ENCODE measurements at regions not wholly inside any gene's neighbourhood (a gene's known extent, or its start where the extent isn't known, plus 50 kb on each side); places are given as distances from the start of the nearest gene placed in this dataset.

DNA sequence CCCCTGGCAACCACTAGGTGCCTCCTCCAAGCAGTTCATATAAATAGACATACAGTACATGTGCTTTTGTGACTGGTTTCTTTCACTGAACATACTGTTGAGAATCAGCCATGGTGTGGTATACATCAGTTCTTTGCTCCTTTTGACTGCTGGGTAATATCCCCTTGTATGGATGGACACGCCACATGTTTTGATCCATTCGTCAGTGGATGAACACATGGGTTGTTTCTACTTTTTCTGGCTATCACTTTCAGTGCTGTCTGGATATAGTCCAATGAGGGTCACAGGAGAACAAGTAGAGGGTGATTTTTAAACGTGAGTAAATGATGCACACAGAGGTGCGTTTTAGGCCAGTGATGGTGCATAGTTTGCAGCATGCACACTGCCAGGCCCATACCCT is 183.9 kb downstream of the FOXA2 start:
- ATAC-seq: no peak
- no peak for TF ChIP-seq POLR2A (IDR thresholded peaks at IDR 0.05)
- Histone ChIP-seq H3K9me3 (no peaks in the 10 kb centered on the region), H3K36me3 (replicated peaks in 1 of 2; ENCODE audit: insufficient read depth in 1 of 2, low read depth in 2 of 2) (no peaks in the 10 kb centered on the region), H3K4me3 (no peak overlapping the region), H3K27me3 (no peaks in the 10 kb centered on the region), H3K4me1 (peaks cover 24% of the 10 kb centered on the region), H3K27ac (no peak overlapping the region)
- WGBS, 2 donors: 91 to 94% methylated on average over 4 of the region's 4 CpGs
- intact Hi-C loops (cut with DNase I): no loop called here
- no peak for DNase-seq

DNA sequence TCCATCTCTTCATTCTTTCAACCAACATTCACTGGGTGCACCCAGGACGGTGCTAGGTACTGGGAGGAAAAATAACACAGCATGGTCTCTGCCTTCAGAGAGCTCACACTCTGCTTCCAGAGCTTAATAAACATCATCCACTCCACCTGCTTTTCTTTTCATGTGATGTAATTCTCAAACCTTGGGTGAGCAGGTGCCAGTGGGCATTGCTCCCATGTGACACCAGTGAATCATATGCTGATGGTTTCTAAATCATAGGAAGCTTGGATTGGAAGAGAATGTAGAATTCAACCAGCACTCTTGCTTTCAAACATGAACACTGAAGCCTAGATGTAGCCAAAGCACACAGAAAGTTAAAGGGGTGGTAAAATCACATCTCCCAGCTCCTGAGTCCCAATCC is 189.8 kb downstream of the FOXA2 start:
- Histone ChIP-seq H3K27me3 (no peaks in the 10 kb centered on the region), H3K4me1 (peaks cover 11% of the 10 kb centered on the region), H3K36me3 (replicated peaks in 1 of 2; ENCODE audit: insufficient read depth in 1 of 2, low read depth in 2 of 2) (no peaks in the 10 kb centered on the region), H3K4me3 (no peak overlapping the region), H3K9me3 (no peaks in the 10 kb centered on the region), H3K27ac (no peak overlapping the region)
- ATAC-seq (no peak), DNase-seq (peak in 1 of 4 donors; percentile 24)
- WGBS, 2 donors: 50 to 57% methylated on average over 1 of the region's 1 CpG
- intact Hi-C loops (cut with DNase I): no loop called here
- TF ChIP-seq, protein P1, sequence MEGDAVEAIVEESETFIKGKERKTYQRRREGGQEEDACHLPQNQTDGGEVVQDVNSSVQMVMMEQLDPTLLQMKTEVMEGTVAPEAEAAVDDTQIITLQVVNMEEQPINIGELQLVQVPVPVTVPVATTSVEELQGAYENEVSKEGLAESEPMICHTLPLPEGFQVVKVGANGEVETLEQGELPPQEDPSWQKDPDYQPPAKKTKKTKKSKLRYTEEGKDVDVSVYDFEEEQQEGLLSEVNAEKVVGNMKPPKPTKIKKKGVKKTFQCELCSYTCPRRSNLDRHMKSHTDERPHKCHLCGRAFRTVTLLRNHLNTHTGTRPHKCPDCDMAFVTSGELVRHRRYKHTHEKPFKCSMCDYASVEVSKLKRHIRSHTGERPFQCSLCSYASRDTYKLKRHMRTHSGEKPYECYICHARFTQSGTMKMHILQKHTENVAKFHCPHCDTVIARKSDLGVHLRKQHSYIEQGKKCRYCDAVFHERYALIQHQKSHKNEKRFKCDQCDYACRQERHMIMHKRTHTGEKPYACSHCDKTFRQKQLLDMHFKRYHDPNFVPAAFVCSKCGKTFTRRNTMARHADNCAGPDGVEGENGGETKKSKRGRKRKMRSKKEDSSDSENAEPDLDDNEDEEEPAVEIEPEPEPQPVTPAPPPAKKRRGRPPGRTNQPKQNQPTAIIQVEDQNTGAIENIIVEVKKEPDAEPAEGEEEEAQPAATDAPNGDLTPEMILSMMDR (IDR thresholded peaks at IDR 0.05): no peak

DNA sequence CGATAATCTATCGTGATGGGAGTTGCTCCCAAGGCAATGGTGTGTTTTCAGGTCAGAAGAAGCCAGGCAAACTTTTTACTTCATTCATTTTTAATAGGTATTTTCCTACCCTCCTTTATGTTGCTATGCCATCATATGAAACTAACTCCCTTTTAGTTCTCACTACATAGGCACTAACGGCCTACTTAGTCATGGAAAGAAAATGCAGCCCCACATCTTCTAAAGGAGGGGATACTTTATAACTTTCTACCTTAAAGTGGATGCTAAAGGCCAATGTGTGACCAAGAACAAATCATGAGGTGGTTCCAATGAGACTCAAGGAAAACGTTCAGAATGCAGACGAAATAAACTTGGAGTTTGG is 193.8 kb downstream of the FOXA2 start:
- Histone ChIP-seq H3K27ac (peak overlapping the region; percentile 57 to 75 (median 66)), H3K36me3 (replicated peaks in 1 of 2; ENCODE audit: insufficient read depth in 1 of 2, low read depth in 2 of 2) (no peaks in the 10 kb centered on the region), H3K4me3 (no peak overlapping the region), H3K9me3 (no peaks in the 10 kb centered on the region), H3K4me1 (peaks cover 11% of the 10 kb centered on the region), H3K27me3 (no peaks in the 10 kb centered on the region)
- no peak for TF ChIP-seq POLR2A (IDR thresholded peaks at IDR 0.05)
- TF ChIP-seq, protein P1 (IDR thresholded peaks at IDR 0.05): no peak
- DNase-seq (no peak), ATAC-seq (no peak)
- intact Hi-C loops (cut with DNase I): no loop called here
- WGBS, 2 donors: 53 to 58% methylated on average over 5 of the region's 5 CpGs

DNA sequence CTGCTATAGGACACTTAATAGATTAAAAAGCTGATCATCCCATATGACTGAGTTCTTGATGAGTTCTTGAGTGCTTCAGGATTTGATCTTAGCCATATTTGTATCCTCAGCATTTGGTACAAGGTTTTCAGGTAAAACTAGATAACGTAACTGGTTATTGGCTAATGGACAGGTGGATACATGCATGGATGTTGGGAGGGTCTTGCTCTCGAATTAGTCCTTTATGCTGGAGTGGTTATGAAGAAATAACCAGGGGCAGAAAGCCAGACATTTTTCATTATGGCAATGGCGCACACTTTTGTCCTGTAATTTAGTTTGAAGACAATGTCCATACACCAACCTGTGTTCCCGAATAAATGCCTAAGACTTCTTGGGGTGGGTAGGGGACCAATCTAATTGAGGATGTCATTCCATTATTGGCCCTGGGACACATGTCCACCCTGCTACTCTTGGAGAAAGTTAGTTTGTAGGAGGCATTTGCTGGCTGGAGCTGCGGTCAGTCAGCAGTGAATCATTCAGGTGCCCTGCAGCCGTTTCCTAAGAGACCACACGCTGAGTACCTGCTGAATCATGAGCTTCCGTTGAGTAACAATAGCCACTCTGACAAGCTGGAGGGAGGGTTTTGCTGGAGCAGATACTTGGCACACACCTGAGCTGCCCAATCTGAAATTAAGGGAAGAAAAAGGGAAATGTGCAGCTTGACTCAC is 194.4 kb downstream of the FOXA2 start:
- ATAC-seq: peak; percentile 97

DNA sequence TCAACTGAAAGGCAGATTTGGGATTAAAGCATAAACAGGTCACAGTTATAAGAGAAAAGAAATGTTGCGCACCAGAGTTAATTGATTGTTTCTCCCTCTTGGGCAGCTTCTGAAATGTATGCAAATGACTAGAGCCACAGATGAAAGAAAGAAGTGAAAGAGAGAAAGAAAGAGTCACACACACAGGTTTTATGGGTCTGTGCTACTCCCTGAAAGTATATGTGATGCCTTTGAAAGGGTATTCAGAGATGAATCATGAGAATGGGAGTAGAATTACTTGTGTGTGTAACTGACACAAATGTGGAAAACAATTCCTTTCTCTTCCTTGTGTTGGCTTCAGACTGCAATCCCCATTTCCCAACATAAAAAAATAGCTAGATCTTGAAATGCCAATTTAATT is 196.9 kb downstream of the FOXA2 start:
- no peaks in the 10 kb centered on the region for H3K27me3 ChIP-seq
- no peak for DNase-seq
- TF ChIP-seq, protein P1 (IDR thresholded peaks at IDR 0.05): no peak
- TF ChIP-seq POLR2A (IDR thresholded peaks at IDR 0.05): no peak
- no peak overlapping the region for H3K4me3 ChIP-seq
- H3K27ac ChIP-seq: no peak overlapping the region
- WGBS, 2 donors: 89 to 100% methylated on average over 1 of the region's 1 CpG
- no peak for ATAC-seq
- no peaks in the 10 kb centered on the region for H3K9me3 ChIP-seq
- no peaks in the 10 kb centered on the region for H3K36me3 ChIP-seq (replicated peaks in 1 of 2; ENCODE audit: insufficient read depth in 1 of 2, low read depth in 2 of 2)
- intact Hi-C loops (cut with DNase I): no loop called here
- H3K4me1 ChIP-seq: peaks cover 11% of the 10 kb centered on the region

More for the DNA sequence above, 194.4 kb downstream of the FOXA2 start:
- DNase-seq: peak; percentile 60 to 85 (median 78)
- peak overlapping the region; percentile 57 to 75 (median 66) for H3K27ac ChIP-seq
- WGBS, 2 donors: 45 to 49% methylated on average over 8 of the region's 8 CpGs
- no peak overlapping the region for H3K4me3 ChIP-seq
- intact Hi-C loops (cut with DNase I): no loop called here
- no peaks in the 10 kb centered on the region for H3K9me3 ChIP-seq
- TF ChIP-seq, protein P1 (IDR thresholded peaks at IDR 0.05): no peak
- TF ChIP-seq POLR2A (IDR thresholded peaks at IDR 0.05): peak in 1 of 3 donors; percentile 52
- peaks cover 11% of the 10 kb centered on the region for H3K4me1 ChIP-seq
- no peaks in the 10 kb centered on the region for H3K36me3 ChIP-seq (replicated peaks in 1 of 2; ENCODE audit: insufficient read depth in 1 of 2, low read depth in 2 of 2)
- H3K27me3 ChIP-seq: no peaks in the 10 kb centered on the region

Data from body of pancreas (tissue), 4 donors.